ENCODE measurements at regions not wholly inside any gene's neighbourhood (a gene's known extent, or its start where the extent isn't known, plus 50 kb on each side); places are given as distances from the start of the nearest gene placed in this dataset.

GRCh38 chr3:86239946-86240345 lies 751.0 kb downstream of the VGLL3 start:
- no peak for DNase-seq (ENCODE audit: low read depth in 1 of 2, low spot score in 1 of 2)
- TF ChIP-seq POLR2AphosphoS5 (IDR thresholded peaks at IDR 0.05; ENCODE audit: low read depth) (no peak), REST (IDR thresholded peaks at IDR 0.05; ENCODE audit: insufficient replicate concordance, low read depth) (no peak), GABPA (IDR thresholded peaks at IDR 0.05; ENCODE audit: low read depth) (no peak), SPI1 (IDR thresholded peaks at IDR 0.05; ENCODE audit: borderline replicate concordance, low read depth) (no peak)
- Histone ChIP-seq H3K4me3 (replicated peaks; ENCODE audit: insufficient read depth, low read length) (no peak overlapping the region), H3K27ac (replicated peaks) (no peak overlapping the region), H3K27me3 (ENCODE audit: insufficient read depth, poor library complexity, severe bottlenecking) (no peaks in the 10 kb centered on the region)

GRCh38 chr3:86234506-86235254 lies 756.3 kb downstream of the VGLL3 start:
- no peak overlapping the region for H3K27ac ChIP-seq (replicated peaks)
- no peak for DNase-seq (ENCODE audit: low read depth in 1 of 2, low spot score in 1 of 2)
- TF ChIP-seq REST (IDR thresholded peaks at IDR 0.05; ENCODE audit: insufficient replicate concordance, low read depth) (no peak), POLR2AphosphoS5 (IDR thresholded peaks at IDR 0.05; ENCODE audit: low read depth) (no peak), CTCF (IDR thresholded peaks at IDR 0.05; ENCODE audit: insufficient read depth, low read length) (no peak), GABPA (IDR thresholded peaks at IDR 0.05; ENCODE audit: low read depth) (no peak), SPI1 (IDR thresholded peaks at IDR 0.05; ENCODE audit: borderline replicate concordance, low read depth) (no peak)
- H3K4me3 ChIP-seq (replicated peaks; ENCODE audit: insufficient read depth, low read length), result no peak overlapping the region
- no peaks in the 10 kb centered on the region for H3K27me3 ChIP-seq (ENCODE audit: insufficient read depth, poor library complexity, severe bottlenecking)

- DNase-seq (ENCODE audit: low read depth in 1 of 2, low spot score in 1 of 2), result no peak
- no peak overlapping the region for H3K4me3 ChIP-seq (replicated peaks; ENCODE audit: insufficient read depth, low read length)
- H3K27ac ChIP-seq (replicated peaks), result no peak overlapping the region
- H3K27me3 ChIP-seq (ENCODE audit: insufficient read depth, poor library complexity, severe bottlenecking), result no peaks in the 10 kb centered on the region
- no peak for TF ChIP-seq POLR2AphosphoS5 (IDR thresholded peaks at IDR 0.05; ENCODE audit: low read depth)
- no peak for TF ChIP-seq REST (IDR thresholded peaks at IDR 0.05; ENCODE audit: insufficient replicate concordance, low read depth)
- TF ChIP-seq SPI1 (IDR thresholded peaks at IDR 0.05; ENCODE audit: borderline replicate concordance, low read depth), result no peak
- no peak for TF ChIP-seq CTCF (IDR thresholded peaks at IDR 0.05; ENCODE audit: insufficient read depth, low read length)
- TF ChIP-seq GABPA (IDR thresholded peaks at IDR 0.05; ENCODE audit: low read depth), result no peak
Observed at GRCh38 chr3:86230762-86231161, 760.2 kb downstream of the VGLL3 start.

Data from HL-60 (cell line).